NCI-H345 treated with DMSO at 0.1 percent for 48 hours (cell line): ENCODE measurements at regions not wholly inside any gene's neighbourhood (a gene's known extent, or its start where the extent isn't known, plus 50 kb on each side); places are given as distances from the start of the nearest gene placed in this dataset.

ENCODE experiments used
- DNase-seq: peaks from one replicate; lab custom pipeline; 2025; ENCODE audit not compliant: unreplicated experiment; lab: John Stamatoyannopoulos, UW

- no peak for DNase-seq
These were observed 513.0 kb downstream of the PTPRU start for GRCh38 chr1:29749024-29749945.

GRCh38 chr1:29747196-29747595 is 510.9 kb downstream of the PTPRU start:
- DNase-seq, result no peak

- no peak for DNase-seq
These were observed 509.8 kb downstream of the PTPRU start for GRCh38 chr1:29746076-29746665.

- no peak for DNase-seq
These were observed 508.6 kb downstream of the PTPRU start for GRCh38 chr1:29744684-29745490.

GRCh38 chr1:29743931-29744330 is 507.6 kb downstream of the PTPRU start:
- DNase-seq, result no peak

- DNase-seq, result no peak
These were observed 506.9 kb downstream of the PTPRU start for GRCh38 chr1:29743264-29743663.

GRCh38 chr1:29739176-29739575 is 502.9 kb downstream of the PTPRU start:
- no peak for DNase-seq

GRCh38 chr1:29736582-29737188 is 500.4 kb downstream of the PTPRU start:
- DNase-seq, result no peak

- DNase-seq, result no peak
These were observed 496.1 kb downstream of the PTPRU start for GRCh38 chr1:29732453-29732852.

GRCh38 chr1:29730623-29731022 is 494.3 kb downstream of the PTPRU start:
- DNase-seq, result no peak

GRCh38 chr1:29729281-29729680 is 493.0 kb downstream of the PTPRU start:
- DNase-seq, result no peak

GRCh38 chr1:29728703-29729102 is 492.4 kb downstream of the PTPRU start:
- DNase-seq, result no peak

GRCh38 chr1:29725262-29725661 is 488.9 kb downstream of the PTPRU start:
- no peak for DNase-seq

- no peak for DNase-seq
These were observed 486.3 kb downstream of the PTPRU start for GRCh38 chr1:29722598-29722997.

- no peak for DNase-seq
These were observed 482.9 kb downstream of the PTPRU start for GRCh38 chr1:29719253-29719652.

- no peak for DNase-seq
These were observed 482.5 kb downstream of the PTPRU start for GRCh38 chr1:29718791-29719190.

GRCh38 chr1:29716306-29716705 is 480.0 kb downstream of the PTPRU start:
- DNase-seq, result no peak

- DNase-seq, result no peak
These were observed 477.5 kb downstream of the PTPRU start for GRCh38 chr1:29713857-29714256.

GRCh38 chr1:29712801-29713200 is 476.5 kb downstream of the PTPRU start:
- no peak for DNase-seq

- no peak for DNase-seq
These were observed 475.9 kb downstream of the PTPRU start for GRCh38 chr1:29712284-29712651.

- no peak for DNase-seq
These were observed 475.4 kb downstream of the PTPRU start for GRCh38 chr1:29711582-29712283.
